ENCODE measurements at regions not wholly inside any gene's neighbourhood (a gene's known extent, or its start where the extent isn't known, plus 50 kb on each side); places are given as distances from the start of the nearest gene placed in this dataset.
"Not testable (repeated sequence)": the region's sequence is repeated elsewhere in the genome, so short reads cannot be mapped to it uniquely, and the experiment has no call there.

- DNase-seq: no peak
These were observed 195.9 kb downstream of the XPNPEP1 start for GRCh38 chr10:109727436-109727835.

- DNase-seq: no peak
These were observed 196.8 kb downstream of the XPNPEP1 start for GRCh38 chr10:109726473-109726872.

GRCh38 chr10:109723305-109723704 lies 200.0 kb downstream of the XPNPEP1 start:
- DNase-seq: no peak

- no peak for DNase-seq
These were observed 201.8 kb downstream of the XPNPEP1 start for GRCh38 chr10:109721453-109722064.

- DNase-seq: no peak
These were observed 217.2 kb downstream of the XPNPEP1 start for GRCh38 chr10:109706026-109706560.

GRCh38 chr10:109701633-109702215 lies 221.6 kb downstream of the XPNPEP1 start:
- no peak for DNase-seq

- DNase-seq: no peak
These were observed 224.2 kb downstream of the XPNPEP1 start for GRCh38 chr10:109698882-109699664.

- DNase-seq: no peak
These were observed 225.2 kb downstream of the XPNPEP1 start for GRCh38 chr10:109698086-109698485.

- DNase-seq: no peak
These were observed 226.1 kb downstream of the XPNPEP1 start for GRCh38 chr10:109696981-109697775.

GRCh38 chr10:109696462-109696861 lies 226.8 kb downstream of the XPNPEP1 start:
- DNase-seq: no peak

GRCh38 chr10:109695988-109696387 lies 227.3 kb downstream of the XPNPEP1 start:
- DNase-seq: no peak

- no peak for DNase-seq
These were observed 233.5 kb downstream of the XPNPEP1 start for GRCh38 chr10:109689785-109690184.

GRCh38 chr10:109679478-109679877 lies 243.8 kb downstream of the XPNPEP1 start:
- no peak for DNase-seq

GRCh38 chr10:109678857-109679256 lies 244.5 kb downstream of the XPNPEP1 start:
- DNase-seq: no peak

GRCh38 chr10:109676703-109677102 lies 246.6 kb downstream of the XPNPEP1 start:
- no peak for DNase-seq

- no peak for DNase-seq
These were observed 254.6 kb downstream of the XPNPEP1 start for GRCh38 chr10:109668703-109669102.

GRCh38 chr10:109668154-109668665 lies 255.1 kb downstream of the XPNPEP1 start:
- no peak for DNase-seq

GRCh38 chr10:109665321-109665720 lies 258.0 kb downstream of the XPNPEP1 start:
- no peak for DNase-seq

GRCh38 chr10:109664554-109664953 lies 258.8 kb downstream of the XPNPEP1 start:
- DNase-seq: no peak

- DNase-seq: no peak
These were observed 260.2 kb downstream of the XPNPEP1 start for GRCh38 chr10:109663122-109663521.

GRCh38 chr10:109652612-109653011 lies 270.7 kb downstream of the XPNPEP1 start:
- DNase-seq: not testable (repeated sequence)

GRCh38 chr10:109650228-109650627 lies 273.1 kb downstream of the XPNPEP1 start:
- no peak for DNase-seq

- no peak for DNase-seq
These were observed 275.7 kb downstream of the XPNPEP1 start for GRCh38 chr10:109647627-109648026.

Data from NCI-H524 (cell line).